WTC11 (cell line): ENCODE measurements at regions not wholly inside any gene's neighbourhood (a gene's known extent, or its start where the extent isn't known, plus 50 kb on each side); places are given as distances from the start of the nearest gene placed in this dataset.

Experiments used
- CREM ChIP-seq: sonication (generic); formaldehyde crosslinking; IDR thresholded peaks from 2 replicates; pipeline ENCODE4 v1.8.1; 2022; ENCODE audit warnings: mild to moderate bottlenecking, missing genetic modification reagents, moderate library complexity
- ELF4 ChIP-seq: sonication (generic); formaldehyde crosslinking; IDR thresholded peaks from 2 replicates; pipeline ENCODE4 v1.8.1; 2022; ENCODE audit warnings: low read depth, mild to moderate bottlenecking, moderate library complexity, missing genetic modification reagents
- IRF2 ChIP-seq: sonication (generic); formaldehyde crosslinking; IDR thresholded peaks from 2 replicates; pipeline ENCODE4 v1.8.0; 2022; ENCODE audit warnings: low read depth, missing genetic modification reagents, borderline replicate concordance
- NFYB ChIP-seq: sonication (generic); formaldehyde crosslinking; conservative IDR thresholded peaks from 2 replicates; pipeline ENCODE4 v1.8.0; 2022; ENCODE audit warnings: low read depth, missing genetic modification reagents
- SOX15 ChIP-seq: fragments of 250-450 bp; sonication (Bioruptor Pico); IDR thresholded peaks from 2 replicates; pipeline ENCODE4 v1.9.0; 2021; ENCODE audit warnings: mild to moderate bottlenecking
- SP1 ChIP-seq: sonication (generic); formaldehyde crosslinking; conservative IDR thresholded peaks from 2 replicates; pipeline ENCODE4 v1.8.1; 2022; ENCODE audit warnings: missing genetic modification reagents
- TP53 ChIP-seq: sonication (generic); formaldehyde crosslinking; IDR thresholded peaks from 2 replicates; pipeline ENCODE4 v1.8.1; 2023; ENCODE audit warnings: mild to moderate bottlenecking, missing genetic modification reagents
- TF ChIP-seq, protein P1 (sequence below): fragments of 200-600 bp; IDR thresholded peaks from 2 replicates; pipeline ENCODE4 v1.8.0; 2022; ENCODE audit warnings: antibody characterized with exemption
- TF ChIP-seq, protein P2 (sequence below): sonication (generic); formaldehyde crosslinking; IDR thresholded peaks from 2 replicates; pipeline ENCODE4 v1.8.0; 2022; ENCODE audit warnings: mild to moderate bottlenecking, missing genetic modification reagents
- TF ChIP-seq, protein P3 (sequence below): sonication (generic); formaldehyde crosslinking; IDR thresholded peaks from 2 replicates; pipeline ENCODE4 v1.8.1; 2023; ENCODE audit warnings: mild to moderate bottlenecking, missing genetic modification reagents, moderate library complexity

DNA sequence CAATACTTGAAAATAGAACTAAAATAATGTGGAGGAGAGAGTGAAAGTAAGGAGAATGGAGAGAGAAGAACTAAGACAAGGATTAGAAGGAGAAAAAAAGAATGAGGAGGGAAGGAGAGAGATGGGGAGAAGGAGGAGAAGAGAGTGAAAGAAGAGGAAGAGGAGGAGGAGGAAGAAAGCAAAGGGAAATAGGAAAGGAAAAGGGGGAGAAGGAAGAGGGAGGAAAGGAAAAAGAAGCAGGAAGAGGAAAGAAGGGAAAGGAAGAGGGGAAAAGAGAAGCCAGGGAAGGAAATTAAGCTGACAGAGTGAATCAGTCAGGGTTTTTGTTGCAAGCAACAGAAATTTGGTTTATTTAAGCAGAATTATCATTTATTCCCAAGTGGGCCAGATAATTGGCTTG is 241.7 kb upstream of the P2RY1 start:
- TF ChIP-seq, protein P1, sequence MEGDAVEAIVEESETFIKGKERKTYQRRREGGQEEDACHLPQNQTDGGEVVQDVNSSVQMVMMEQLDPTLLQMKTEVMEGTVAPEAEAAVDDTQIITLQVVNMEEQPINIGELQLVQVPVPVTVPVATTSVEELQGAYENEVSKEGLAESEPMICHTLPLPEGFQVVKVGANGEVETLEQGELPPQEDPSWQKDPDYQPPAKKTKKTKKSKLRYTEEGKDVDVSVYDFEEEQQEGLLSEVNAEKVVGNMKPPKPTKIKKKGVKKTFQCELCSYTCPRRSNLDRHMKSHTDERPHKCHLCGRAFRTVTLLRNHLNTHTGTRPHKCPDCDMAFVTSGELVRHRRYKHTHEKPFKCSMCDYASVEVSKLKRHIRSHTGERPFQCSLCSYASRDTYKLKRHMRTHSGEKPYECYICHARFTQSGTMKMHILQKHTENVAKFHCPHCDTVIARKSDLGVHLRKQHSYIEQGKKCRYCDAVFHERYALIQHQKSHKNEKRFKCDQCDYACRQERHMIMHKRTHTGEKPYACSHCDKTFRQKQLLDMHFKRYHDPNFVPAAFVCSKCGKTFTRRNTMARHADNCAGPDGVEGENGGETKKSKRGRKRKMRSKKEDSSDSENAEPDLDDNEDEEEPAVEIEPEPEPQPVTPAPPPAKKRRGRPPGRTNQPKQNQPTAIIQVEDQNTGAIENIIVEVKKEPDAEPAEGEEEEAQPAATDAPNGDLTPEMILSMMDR = no peak
- TF ChIP-seq, protein P2, sequence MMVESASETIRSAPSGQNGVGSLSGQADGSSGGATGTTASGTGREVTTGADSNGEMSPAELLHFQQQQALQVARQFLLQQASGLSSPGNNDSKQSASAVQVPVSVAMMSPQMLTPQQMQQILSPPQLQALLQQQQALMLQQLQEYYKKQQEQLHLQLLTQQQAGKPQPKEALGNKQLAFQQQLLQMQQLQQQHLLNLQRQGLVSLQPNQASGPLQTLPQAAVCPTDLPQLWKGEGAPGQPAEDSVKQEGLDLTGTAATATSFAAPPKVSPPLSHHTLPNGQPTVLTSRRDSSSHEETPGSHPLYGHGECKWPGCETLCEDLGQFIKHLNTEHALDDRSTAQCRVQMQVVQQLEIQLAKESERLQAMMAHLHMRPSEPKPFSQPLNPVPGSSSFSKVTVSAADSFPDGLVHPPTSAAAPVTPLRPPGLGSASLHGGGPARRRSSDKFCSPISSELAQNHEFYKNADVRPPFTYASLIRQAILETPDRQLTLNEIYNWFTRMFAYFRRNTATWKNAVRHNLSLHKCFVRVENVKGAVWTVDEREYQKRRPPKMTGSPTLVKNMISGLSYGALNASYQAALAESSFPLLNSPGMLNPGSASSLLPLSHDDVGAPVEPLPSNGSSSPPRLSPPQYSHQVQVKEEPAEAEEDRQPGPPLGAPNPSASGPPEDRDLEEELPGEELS (CRISPR knock-in tag) = no peak
- no peak for TF ChIP-seq TP53
- TF ChIP-seq SOX15 (CRISPR knock-in tag) = no peak
- no peak for TF ChIP-seq ELF4 (CRISPR knock-in tag)
- TF ChIP-seq NFYB (CRISPR knock-in tag) = no peak
- TF ChIP-seq CREM (CRISPR knock-in tag) = no peak
- TF ChIP-seq IRF2 = no peak
- no peak for TF ChIP-seq SP1 (CRISPR knock-in tag)
- TF ChIP-seq, protein P3, sequence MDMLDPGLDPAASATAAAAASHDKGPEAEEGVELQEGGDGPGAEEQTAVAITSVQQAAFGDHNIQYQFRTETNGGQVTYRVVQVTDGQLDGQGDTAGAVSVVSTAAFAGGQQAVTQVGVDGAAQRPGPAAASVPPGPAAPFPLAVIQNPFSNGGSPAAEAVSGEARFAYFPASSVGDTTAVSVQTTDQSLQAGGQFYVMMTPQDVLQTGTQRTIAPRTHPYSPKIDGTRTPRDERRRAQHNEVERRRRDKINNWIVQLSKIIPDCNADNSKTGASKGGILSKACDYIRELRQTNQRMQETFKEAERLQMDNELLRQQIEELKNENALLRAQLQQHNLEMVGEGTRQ = no peak
